ENCODE measurements at regions not wholly inside any gene's neighbourhood (a gene's known extent, or its start where the extent isn't known, plus 50 kb on each side); places are given as distances from the start of the nearest gene placed in this dataset.

DNA sequence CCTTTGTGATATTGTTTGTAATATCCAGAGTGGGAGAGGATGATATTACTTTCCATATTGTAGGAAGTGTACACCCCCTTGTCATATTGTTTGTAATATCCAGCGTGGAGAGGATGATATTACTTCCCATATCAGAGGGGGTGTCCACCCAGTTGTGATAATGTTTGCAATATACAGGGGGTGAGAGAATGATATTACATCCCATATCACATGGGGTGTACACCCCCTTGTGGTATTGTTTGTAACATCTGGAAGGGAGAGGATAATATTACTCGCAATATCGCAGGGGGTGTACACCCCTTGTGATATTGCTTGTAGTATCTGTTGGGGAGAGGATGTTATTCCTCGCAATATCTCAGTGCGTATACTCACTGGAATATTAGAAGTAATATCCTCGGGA, 61.5 kb downstream of the PRSS23 start:
- no peak overlapping the region for H3K4me3 Mint-ChIP-seq (ENCODE audit: unreplicated experiment)
- H3K9me3 Mint-ChIP-seq (ENCODE audit: unreplicated experiment): peaks cover 10% of the 10 kb centered on the region
- H3K4me1 Mint-ChIP-seq (ENCODE audit: low read depth, unreplicated experiment): no peaks in the 10 kb centered on the region
- no peak overlapping the region for H3K27ac Mint-ChIP-seq (ENCODE audit: unreplicated experiment)
- H3K36me3 ChIP-seq (ENCODE audit: control insufficient read depth, insufficient read depth, low read length): no peaks in the 10 kb centered on the region
- POLR2A ChIA-PET: no interaction called here
- intact Hi-C loops (cut with micrococcal nuclease; ENCODE audit: unreplicated experiment): no loop called here
- H3K9me3 ChIP-seq: no peaks in the 10 kb centered on the region
- CTCF ChIA-PET: no interaction called here
- TF ChIP-seq, protein P1, sequence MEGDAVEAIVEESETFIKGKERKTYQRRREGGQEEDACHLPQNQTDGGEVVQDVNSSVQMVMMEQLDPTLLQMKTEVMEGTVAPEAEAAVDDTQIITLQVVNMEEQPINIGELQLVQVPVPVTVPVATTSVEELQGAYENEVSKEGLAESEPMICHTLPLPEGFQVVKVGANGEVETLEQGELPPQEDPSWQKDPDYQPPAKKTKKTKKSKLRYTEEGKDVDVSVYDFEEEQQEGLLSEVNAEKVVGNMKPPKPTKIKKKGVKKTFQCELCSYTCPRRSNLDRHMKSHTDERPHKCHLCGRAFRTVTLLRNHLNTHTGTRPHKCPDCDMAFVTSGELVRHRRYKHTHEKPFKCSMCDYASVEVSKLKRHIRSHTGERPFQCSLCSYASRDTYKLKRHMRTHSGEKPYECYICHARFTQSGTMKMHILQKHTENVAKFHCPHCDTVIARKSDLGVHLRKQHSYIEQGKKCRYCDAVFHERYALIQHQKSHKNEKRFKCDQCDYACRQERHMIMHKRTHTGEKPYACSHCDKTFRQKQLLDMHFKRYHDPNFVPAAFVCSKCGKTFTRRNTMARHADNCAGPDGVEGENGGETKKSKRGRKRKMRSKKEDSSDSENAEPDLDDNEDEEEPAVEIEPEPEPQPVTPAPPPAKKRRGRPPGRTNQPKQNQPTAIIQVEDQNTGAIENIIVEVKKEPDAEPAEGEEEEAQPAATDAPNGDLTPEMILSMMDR (IDR thresholded peaks at IDR 0.05; ENCODE audit: insufficient read depth in 1 of 2, low read depth in 1 of 2, low read length in 1 of 2, severe bottlenecking in 1 of 2, unreplicated experiment in 1 of 2): peak in 1 of 2 experiments; percentile 21
- no peaks in the 10 kb centered on the region for H3K27me3 ChIP-seq (replicated peaks; ENCODE audit: control insufficient read depth, insufficient read depth, low read length)
- peaks cover 5% of the 10 kb centered on the region for H3K36me3 Mint-ChIP-seq (ENCODE audit: insufficient read depth, unreplicated experiment)
- DNase-seq: no peak
- H3K4me3 ChIP-seq (ENCODE audit: low read depth, low read length): no peak overlapping the region
- no TSS peak for BruUV-seq (replicated peaks)
- H3K27me3 Mint-ChIP-seq (ENCODE audit: insufficient read depth, unreplicated experiment): no peaks in the 10 kb centered on the region
- no peaks in the 10 kb centered on the region for H3K4me1 ChIP-seq

DNA sequence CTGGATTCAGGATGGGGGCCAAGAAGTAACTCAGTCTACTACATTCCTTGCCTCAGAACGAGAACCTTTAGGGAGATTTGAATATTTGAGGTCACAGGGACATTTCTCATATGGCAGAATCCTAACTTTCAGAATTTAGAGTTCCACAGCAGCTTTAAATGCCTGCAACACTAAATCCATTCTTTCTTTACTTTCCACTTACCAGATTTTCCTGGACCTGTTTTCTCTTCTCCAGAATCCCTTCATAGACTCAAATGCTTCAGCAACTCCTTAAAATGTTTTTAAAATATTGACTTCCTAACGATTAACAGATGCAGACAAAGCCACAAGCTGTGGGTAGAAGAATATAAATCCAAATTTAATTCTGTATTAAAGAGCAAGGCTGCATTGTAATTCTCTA, 63.1 kb downstream of the PRSS23 start:
- H3K4me1 Mint-ChIP-seq (ENCODE audit: low read depth, unreplicated experiment): no peaks in the 10 kb centered on the region
- peaks cover 5% of the 10 kb centered on the region for H3K36me3 Mint-ChIP-seq (ENCODE audit: insufficient read depth, unreplicated experiment)
- no peaks in the 10 kb centered on the region for H3K27me3 Mint-ChIP-seq (ENCODE audit: insufficient read depth, unreplicated experiment)
- no peak overlapping the region for H3K27ac Mint-ChIP-seq (ENCODE audit: unreplicated experiment)
- intact Hi-C loops (cut with micrococcal nuclease; ENCODE audit: unreplicated experiment): no loop called here
- TF ChIP-seq, protein P1 (IDR thresholded peaks at IDR 0.05; ENCODE audit: insufficient read depth in 1 of 2, low read depth in 1 of 2, low read length in 1 of 2, severe bottlenecking in 1 of 2, unreplicated experiment in 1 of 2): no peak
- H3K4me3 Mint-ChIP-seq (ENCODE audit: unreplicated experiment): no peak overlapping the region
- BruUV-seq (replicated peaks): no TSS peak
- ChIA-PET POLR2A (no interaction called here), CTCF (no interaction called here)
- Histone ChIP-seq H3K4me1 (no peaks in the 10 kb centered on the region), H3K36me3 (ENCODE audit: control insufficient read depth, insufficient read depth, low read length) (no peaks in the 10 kb centered on the region), H3K9me3 (no peaks in the 10 kb centered on the region), H3K4me3 (ENCODE audit: low read depth, low read length) (no peak overlapping the region), H3K27me3 (replicated peaks; ENCODE audit: control insufficient read depth, insufficient read depth, low read length) (no peaks in the 10 kb centered on the region)
- DNase-seq: no peak
- peaks cover 10% of the 10 kb centered on the region for H3K9me3 Mint-ChIP-seq (ENCODE audit: unreplicated experiment)

DNA sequence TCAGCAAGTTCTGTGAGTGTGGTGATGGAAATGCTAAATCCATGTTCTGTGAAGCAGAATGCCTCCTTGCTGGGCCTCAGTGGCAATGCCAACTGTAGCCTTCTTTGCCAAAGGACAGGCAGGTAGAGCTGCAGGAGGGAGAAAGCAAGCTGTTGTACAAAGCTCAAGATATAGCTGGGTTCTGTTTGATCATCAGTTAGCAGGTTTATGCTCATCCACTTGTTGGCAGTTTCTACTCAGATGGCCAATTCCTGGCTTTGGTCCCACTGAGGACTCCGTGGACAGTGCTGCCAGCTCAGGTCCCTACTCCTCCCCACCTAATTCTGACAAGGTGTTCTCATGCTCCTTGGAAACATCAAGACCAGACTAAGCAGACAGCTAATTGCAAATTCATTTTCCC, 65.1 kb downstream of the PRSS23 start:
- TF ChIP-seq, protein P1 (IDR thresholded peaks at IDR 0.05; ENCODE audit: insufficient read depth in 1 of 2, low read depth in 1 of 2, low read length in 1 of 2, severe bottlenecking in 1 of 2, unreplicated experiment in 1 of 2): no peak
- CTCF ChIA-PET: interaction anchor here (1.1 kb wide), 1 partner anchor 395 kb away, joined by 3 read pairs; no protein-coding TSS in a partner anchor
- no peaks in the 10 kb centered on the region for H3K36me3 ChIP-seq (ENCODE audit: control insufficient read depth, insufficient read depth, low read length)
- no peak for DNase-seq
- Mint-ChIP-seq H3K9me3 (ENCODE audit: unreplicated experiment) (no peaks in the 10 kb centered on the region), H3K4me3 (ENCODE audit: unreplicated experiment) (no peak overlapping the region), H3K27ac (ENCODE audit: unreplicated experiment) (no peak overlapping the region), H3K36me3 (ENCODE audit: insufficient read depth, unreplicated experiment) (peaks cover 5% of the 10 kb centered on the region), H3K4me1 (ENCODE audit: low read depth, unreplicated experiment) (peaks cover under 1% of the 10 kb centered on the region), H3K27me3 (ENCODE audit: insufficient read depth, unreplicated experiment) (no peaks in the 10 kb centered on the region)
- no peaks in the 10 kb centered on the region for H3K27me3 ChIP-seq (replicated peaks; ENCODE audit: control insufficient read depth, insufficient read depth, low read length)
- no peaks in the 10 kb centered on the region for H3K4me1 ChIP-seq
- BruUV-seq (replicated peaks): no TSS peak
- H3K9me3 ChIP-seq: no peaks in the 10 kb centered on the region
- POLR2A ChIA-PET: interaction anchor here (0.6 kb wide), 1 partner anchor 90 kb away, joined by 3 read pairs; the partner anchor contains the start of gene FZD4
- intact Hi-C loops (cut with micrococcal nuclease; ENCODE audit: unreplicated experiment): no loop called here
- no peak overlapping the region for H3K4me3 ChIP-seq (ENCODE audit: low read depth, low read length)

Data from Caco-2 (cell line).